ENCODE measurements at regions not wholly inside any gene's neighbourhood (a gene's known extent, or its start where the extent isn't known, plus 50 kb on each side); places are given as distances from the start of the nearest gene placed in this dataset.

DNA sequence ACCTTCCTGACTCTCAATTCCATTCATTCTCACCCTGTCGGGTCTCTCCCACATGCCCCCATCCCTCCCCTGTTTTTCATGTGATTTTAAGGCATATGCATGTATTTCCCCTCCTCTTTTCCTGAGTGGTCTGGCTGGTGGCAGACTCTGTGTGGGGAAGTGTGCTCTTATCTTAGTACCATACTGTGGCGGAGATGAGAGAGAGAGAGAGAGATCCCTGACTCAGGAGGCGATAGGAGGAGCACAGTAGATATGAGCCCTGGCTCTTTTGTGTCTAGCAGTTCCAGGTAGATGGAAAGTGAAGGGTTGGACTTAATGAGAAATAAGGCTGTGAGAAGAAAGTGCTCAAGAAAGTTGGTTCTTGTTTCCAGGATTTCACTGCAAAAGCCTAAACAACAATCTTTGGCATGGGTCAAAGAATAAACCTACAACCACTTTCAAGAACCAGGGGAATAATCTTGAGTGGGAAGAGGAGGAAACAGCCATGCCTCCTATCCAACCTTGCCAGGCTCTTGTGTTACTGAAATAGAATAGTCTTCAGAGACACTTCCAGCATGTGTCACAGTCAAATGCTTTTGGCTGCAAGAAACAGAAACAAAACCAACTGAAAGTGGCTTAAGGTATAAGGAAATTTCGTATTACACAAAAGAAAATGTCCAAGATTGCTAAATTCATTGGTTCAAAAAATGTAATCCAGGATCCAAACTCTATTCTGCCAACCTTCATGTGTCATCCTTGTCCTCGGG lies 123.8 kb upstream of the MYLIP start (continued):
- TF ChIP-seq, protein P1, sequence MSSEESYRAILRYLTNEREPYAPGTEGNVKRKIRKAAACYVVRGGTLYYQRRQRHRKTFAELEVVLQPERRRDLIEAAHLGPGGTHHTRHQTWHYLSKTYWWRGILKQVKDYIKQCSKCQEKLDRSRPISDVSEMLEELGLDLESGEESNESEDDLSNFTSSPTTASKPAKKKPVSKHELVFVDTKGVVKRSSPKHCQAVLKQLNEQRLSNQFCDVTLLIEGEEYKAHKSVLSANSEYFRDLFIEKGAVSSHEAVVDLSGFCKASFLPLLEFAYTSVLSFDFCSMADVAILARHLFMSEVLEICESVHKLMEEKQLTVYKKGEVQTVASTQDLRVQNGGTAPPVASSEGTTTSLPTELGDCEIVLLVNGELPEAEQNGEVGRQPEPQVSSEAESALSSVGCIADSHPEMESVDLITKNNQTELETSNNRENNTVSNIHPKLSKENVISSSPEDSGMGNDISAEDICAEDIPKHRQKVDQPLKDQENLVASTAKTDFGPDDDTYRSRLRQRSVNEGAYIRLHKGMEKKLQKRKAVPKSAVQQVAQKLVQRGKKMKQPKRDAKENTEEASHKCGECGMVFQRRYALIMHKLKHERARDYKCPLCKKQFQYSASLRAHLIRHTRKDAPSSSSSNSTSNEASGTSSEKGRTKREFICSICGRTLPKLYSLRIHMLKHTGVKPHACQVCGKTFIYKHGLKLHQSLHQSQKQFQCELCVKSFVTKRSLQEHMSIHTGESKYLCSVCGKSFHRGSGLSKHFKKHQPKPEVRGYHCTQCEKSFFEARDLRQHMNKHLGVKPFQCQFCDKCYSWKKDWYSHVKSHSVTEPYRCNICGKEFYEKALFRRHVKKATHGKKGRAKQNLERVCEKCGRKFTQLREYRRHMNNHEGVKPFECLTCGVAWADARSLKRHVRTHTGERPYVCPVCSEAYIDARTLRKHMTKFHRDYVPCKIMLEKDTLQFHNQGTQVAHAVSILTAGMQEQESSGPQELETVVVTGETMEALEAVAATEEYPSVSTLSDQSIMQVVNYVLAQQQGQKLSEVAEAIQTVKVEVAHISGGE (CRISPR knock-in tag; IDR thresholded peaks at IDR 0.05), result no peak
- TF ChIP-seq MYC (IDR thresholded peaks at IDR 0.05; ENCODE audit: insufficient read depth, insufficient read length, insufficient replicate concordance, low read length, severe bottlenecking), result no peak

DNA sequence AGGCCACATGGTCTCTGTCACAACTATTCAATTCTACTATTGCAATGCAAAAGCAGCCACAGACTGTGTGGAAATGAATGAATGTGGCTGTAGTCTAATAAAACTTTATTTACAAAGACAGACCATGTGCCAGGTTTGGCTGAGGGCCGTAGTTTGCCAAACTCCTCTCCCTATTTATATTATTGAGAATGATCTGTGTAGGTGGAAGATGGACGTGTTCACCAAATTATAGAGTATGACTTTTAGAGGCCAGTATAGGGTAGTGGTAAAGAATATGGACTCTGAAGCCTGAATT lies 125.7 kb upstream of the MYLIP start:
- no peak overlapping the region for H3K4me3 ChIP-seq
- H2AFZ ChIP-seq (ENCODE audit: control insufficient read depth, low read depth, low read length), result no peak overlapping the region
- DNase-seq (ENCODE audit: low read depth, low spot score) (no peak), FAIRE-seq (no peak), ATAC-seq (no peak)
- no peaks in the 10 kb centered on the region for H3K9me3 ChIP-seq (replicated peaks; ENCODE audit: control insufficient read depth, insufficient read depth, low read length)
- H3K27ac ChIP-seq (ENCODE audit: control insufficient read depth, insufficient read depth), result no peak overlapping the region
- H3K9ac ChIP-seq (ENCODE audit: control insufficient read depth, insufficient read depth, low read length), result no peak overlapping the region
- peaks cover 6% of the 10 kb centered on the region; the same call in 1 of the 2 replicates for H3K4me1 ChIP-seq (ENCODE audit: control insufficient read depth, insufficient read depth, low read length)
- ChIA-PET POLR2A (interaction anchor here (0.6 kb wide), 1 partner anchor 50 kb away, joined by 3 read pairs; no protein-coding TSS in a partner anchor), RAD21 (ENCODE audit: unreplicated experiment) (no interaction called here), CTCF (no interaction called here), SMC1A (ENCODE audit: uncharacterized antibody, unreplicated experiment) (interaction anchor here (1.2 kb wide), 1 partner anchor 11 kb away, joined by 3 read pairs; no protein-coding TSS in a partner anchor)
- no peaks in the 10 kb centered on the region; a peak in 1 of 4 replicates for H3K27me3 ChIP-seq (replicated peaks in 1 of 2; ENCODE audit: control insufficient read depth in 2 of 2, insufficient read depth in 2 of 2, low read length in 1 of 2)
- in situ Hi-C loops (cut with MboI), result no loop called here
- intact Hi-C loops (cut with micrococcal nuclease; ENCODE audit: unreplicated experiment), result no loop called here
- H4K20me1 ChIP-seq (ENCODE audit: control insufficient read depth, insufficient read depth), result no peaks in the 10 kb centered on the region
- H3K4me2 ChIP-seq (ENCODE audit: control insufficient read depth, insufficient read depth), result no peak overlapping the region
- no TSS peak for BruUV-seq (replicated peaks)
- WGBS (ENCODE audit: insufficient coverage, insufficient replicate concordance, low lambda C conversion rate, missing lambda C conversion rate), result 94% methylated on average over 2 of the region's 2 CpGs
- H3K79me2 ChIP-seq (ENCODE audit: control insufficient read depth, insufficient read depth, low read length), result no peaks in the 10 kb centered on the region
- H3K36me3 ChIP-seq (ENCODE audit: control insufficient read depth in 2 of 2, insufficient read depth in 2 of 2, low read length in 1 of 2), result no peaks in the 10 kb centered on the region
- TF ChIP-seq, protein P2, sequence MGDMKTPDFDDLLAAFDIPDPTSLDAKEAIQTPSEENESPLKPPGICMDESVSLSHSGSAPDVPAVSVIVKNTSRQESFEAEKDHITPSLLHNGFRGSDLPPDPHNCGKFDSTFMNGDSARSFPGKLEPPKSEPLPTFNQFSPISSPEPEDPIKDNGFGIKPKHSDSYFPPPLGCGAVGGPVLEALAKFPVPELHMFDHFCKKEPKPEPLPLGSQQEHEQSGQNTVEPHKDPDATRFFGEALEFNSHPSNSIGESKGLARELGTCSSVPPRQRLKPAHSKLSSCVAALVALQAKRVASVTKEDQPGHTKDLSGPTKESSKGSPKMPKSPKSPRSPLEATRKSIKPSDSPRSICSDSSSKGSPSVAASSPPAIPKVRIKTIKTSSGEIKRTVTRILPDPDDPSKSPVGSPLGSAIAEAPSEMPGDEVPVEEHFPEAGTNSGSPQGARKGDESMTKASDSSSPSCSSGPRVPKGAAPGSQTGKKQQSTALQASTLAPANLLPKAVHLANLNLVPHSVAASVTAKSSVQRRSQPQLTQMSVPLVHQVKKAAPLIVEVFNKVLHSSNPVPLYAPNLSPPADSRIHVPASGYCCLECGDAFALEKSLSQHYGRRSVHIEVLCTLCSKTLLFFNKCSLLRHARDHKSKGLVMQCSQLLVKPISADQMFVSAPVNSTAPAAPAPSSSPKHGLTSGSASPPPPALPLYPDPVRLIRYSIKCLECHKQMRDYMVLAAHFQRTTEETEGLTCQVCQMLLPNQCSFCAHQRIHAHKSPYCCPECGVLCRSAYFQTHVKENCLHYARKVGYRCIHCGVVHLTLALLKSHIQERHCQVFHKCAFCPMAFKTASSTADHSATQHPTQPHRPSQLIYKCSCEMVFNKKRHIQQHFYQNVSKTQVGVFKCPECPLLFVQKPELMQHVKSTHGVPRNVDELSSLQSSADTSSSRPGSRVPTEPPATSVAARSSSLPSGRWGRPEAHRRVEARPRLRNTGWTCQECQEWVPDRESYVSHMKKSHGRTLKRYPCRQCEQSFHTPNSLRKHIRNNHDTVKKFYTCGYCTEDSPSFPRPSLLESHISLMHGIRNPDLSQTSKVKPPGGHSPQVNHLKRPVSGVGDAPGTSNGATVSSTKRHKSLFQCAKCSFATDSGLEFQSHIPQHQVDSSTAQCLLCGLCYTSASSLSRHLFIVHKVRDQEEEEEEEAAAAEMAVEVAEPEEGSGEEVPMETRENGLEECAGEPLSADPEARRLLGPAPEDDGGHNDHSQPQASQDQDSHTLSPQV (IDR thresholded peaks at IDR 0.05), result no peak
- no peak for TF ChIP-seq YY1 (IDR thresholded peaks at IDR 0.05; ENCODE audit: low read depth, low read length)
- TF ChIP-seq, protein P3, sequence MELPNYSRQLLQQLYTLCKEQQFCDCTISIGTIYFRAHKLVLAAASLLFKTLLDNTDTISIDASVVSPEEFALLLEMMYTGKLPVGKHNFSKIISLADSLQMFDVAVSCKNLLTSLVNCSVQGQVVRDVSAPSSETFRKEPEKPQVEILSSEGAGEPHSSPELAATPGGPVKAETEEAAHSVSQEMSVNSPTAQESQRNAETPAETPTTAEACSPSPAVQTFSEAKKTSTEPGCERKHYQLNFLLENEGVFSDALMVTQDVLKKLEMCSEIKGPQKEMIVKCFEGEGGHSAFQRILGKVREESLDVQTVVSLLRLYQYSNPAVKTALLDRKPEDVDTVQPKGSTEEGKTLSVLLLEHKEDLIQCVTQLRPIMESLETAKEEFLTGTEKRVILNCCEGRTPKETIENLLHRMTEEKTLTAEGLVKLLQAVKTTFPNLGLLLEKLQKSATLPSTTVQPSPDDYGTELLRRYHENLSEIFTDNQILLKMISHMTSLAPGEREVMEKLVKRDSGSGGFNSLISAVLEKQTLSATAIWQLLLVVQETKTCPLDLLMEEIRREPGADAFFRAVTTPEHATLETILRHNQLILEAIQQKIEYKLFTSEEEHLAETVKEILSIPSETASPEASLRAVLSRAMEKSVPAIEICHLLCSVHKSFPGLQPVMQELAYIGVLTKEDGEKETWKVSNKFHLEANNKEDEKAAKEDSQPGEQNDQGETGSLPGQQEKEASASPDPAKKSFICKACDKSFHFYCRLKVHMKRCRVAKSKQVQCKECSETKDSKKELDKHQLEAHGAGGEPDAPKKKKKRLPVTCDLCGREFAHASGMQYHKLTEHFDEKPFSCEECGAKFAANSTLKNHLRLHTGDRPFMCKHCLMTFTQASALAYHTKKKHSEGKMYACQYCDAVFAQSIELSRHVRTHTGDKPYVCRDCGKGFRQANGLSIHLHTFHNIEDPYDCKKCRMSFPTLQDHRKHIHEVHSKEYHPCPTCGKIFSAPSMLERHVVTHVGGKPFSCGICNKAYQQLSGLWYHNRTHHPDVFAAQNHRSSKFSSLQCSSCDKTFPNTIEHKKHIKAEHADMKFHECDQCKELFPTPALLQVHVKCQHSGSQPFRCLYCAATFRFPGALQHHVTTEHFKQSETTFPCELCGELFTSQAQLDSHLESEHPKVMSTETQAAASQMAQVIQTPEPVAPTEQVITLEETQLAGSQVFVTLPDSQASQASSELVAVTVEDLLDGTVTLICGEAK (IDR thresholded peaks at IDR 0.05; ENCODE audit: borderline replicate concordance), result peak; percentile 48; the same call in 1 of the 2 replicates
- TF ChIP-seq, protein P4, sequence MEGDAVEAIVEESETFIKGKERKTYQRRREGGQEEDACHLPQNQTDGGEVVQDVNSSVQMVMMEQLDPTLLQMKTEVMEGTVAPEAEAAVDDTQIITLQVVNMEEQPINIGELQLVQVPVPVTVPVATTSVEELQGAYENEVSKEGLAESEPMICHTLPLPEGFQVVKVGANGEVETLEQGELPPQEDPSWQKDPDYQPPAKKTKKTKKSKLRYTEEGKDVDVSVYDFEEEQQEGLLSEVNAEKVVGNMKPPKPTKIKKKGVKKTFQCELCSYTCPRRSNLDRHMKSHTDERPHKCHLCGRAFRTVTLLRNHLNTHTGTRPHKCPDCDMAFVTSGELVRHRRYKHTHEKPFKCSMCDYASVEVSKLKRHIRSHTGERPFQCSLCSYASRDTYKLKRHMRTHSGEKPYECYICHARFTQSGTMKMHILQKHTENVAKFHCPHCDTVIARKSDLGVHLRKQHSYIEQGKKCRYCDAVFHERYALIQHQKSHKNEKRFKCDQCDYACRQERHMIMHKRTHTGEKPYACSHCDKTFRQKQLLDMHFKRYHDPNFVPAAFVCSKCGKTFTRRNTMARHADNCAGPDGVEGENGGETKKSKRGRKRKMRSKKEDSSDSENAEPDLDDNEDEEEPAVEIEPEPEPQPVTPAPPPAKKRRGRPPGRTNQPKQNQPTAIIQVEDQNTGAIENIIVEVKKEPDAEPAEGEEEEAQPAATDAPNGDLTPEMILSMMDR (IDR thresholded peaks at IDR 0.05 in 2 of 3, conservative IDR thresholded peaks at IDR 0.05 in 1 of 3; ENCODE audit: control insufficient read depth in 2 of 3, extremely low read depth in 1 of 3, insufficient read depth in 1 of 3, low read depth in 3 of 3, low read length in 3 of 3), result no peak

All from GM12878 (cell line).